H9 (cell line): ENCODE measurements at regions not wholly inside any gene's neighbourhood (a gene's known extent, or its start where the extent isn't known, plus 50 kb on each side); places are given as distances from the start of the nearest gene placed in this dataset.

Source experiments
- DNase-seq: peaks from one replicate; pipeline ENCODE4 v3.0.0-alpha.2; 2017
- H2AFZ ChIP-seq: one replicate; pipeline ENCODE4 v1.6.1; 2013; ENCODE audit warnings: mild to moderate bottlenecking, low read length, control low read depth, moderate library complexity
- H2AK5ac ChIP-seq: 2 replicates; pipeline ENCODE4 v1.6.1; 2013; ENCODE audit warnings: low read length, control low read depth, mixed read lengths; ENCODE audit not compliant: insufficient read length
- H2BK120ac ChIP-seq: one replicate; pipeline ENCODE4 v1.6.1; 2013; ENCODE audit warnings: low read depth, mild to moderate bottlenecking, low read length, control low read depth, inconsistent platforms; ENCODE audit not compliant: poor library complexity, severe bottlenecking
- H2BK12ac ChIP-seq: 2 replicates; pipeline ENCODE4 v1.6.1; 2013; ENCODE audit warnings: low read length, control low read depth, mixed read lengths, low read depth; ENCODE audit not compliant: insufficient read length
- H2BK15ac ChIP-seq: 2 replicates; pipeline ENCODE4 v1.6.1; 2013; ENCODE audit warnings: low read depth, low read length, control low read depth
- H2BK20ac ChIP-seq: one replicate; pipeline ENCODE4 v1.6.1; 2013; ENCODE audit warnings: low read depth, mild to moderate bottlenecking, low read length, control low read depth, inconsistent platforms; ENCODE audit not compliant: poor library complexity, severe bottlenecking
- H2BK5ac ChIP-seq: 2 replicates; pipeline ENCODE4 v1.6.1; 2013; ENCODE audit warnings: low read length, control low read depth, mixed read lengths; ENCODE audit not compliant: insufficient read length
- H3K14ac ChIP-seq: 2 replicates; pipeline ENCODE4 v1.6.1; 2013; ENCODE audit warnings: low read length, control low read depth; ENCODE audit not compliant: insufficient read depth
- H3K18ac ChIP-seq: 2 replicates; pipeline ENCODE4 v1.6.1; 2013; ENCODE audit warnings: low read depth, mild to moderate bottlenecking, mixed read lengths, low read length, control low read depth; ENCODE audit not compliant: insufficient read length
- H3K23ac ChIP-seq: 2 replicates; pipeline ENCODE4 v1.6.1; 2013; ENCODE audit warnings: low read length, control low read depth, mixed read lengths, low read depth; ENCODE audit not compliant: insufficient read length
- H3K23me2 ChIP-seq: 2 replicates; pipeline ENCODE4 v1.6.1; 2013; ENCODE audit warnings: low read depth, mild to moderate bottlenecking, mixed read lengths, low read length, control low read depth; ENCODE audit not compliant: insufficient read length, poor library complexity, severe bottlenecking
- H3K27ac ChIP-seq: 2 replicates; pipeline ENCODE4 v1.5.1; 2013; ENCODE audit warnings: low read length, control low read depth, mixed read lengths, low read depth; ENCODE audit not compliant: insufficient read length
- H3K27me3 ChIP-seq: 2 replicates; pipeline ENCODE4 v1.6.1; 2013; ENCODE audit warnings: low read length, control low read depth, inconsistent platforms; ENCODE audit not compliant: insufficient read depth
- H3K4ac ChIP-seq: 2 replicates; pipeline ENCODE4 v1.6.1; 2013; ENCODE audit warnings: low read depth, mild to moderate bottlenecking, control low read depth, inconsistent platforms, low read length, moderate library complexity
- H3K4me1 ChIP-seq: 2 replicates; pipeline ENCODE4 v1.6.1; 2013; ENCODE audit warnings: low read length, control low read depth, inconsistent platforms; ENCODE audit not compliant: insufficient read depth
- H3K4me2 ChIP-seq: 2 replicates; pipeline ENCODE4 v1.6.1; 2013; ENCODE audit warnings: low read length, control low read depth, mixed read lengths; ENCODE audit not compliant: insufficient read length, insufficient read depth
- H3K56ac ChIP-seq: 2 replicates; pipeline ENCODE4 v1.6.1; 2013; ENCODE audit warnings: low read depth, mild to moderate bottlenecking, mixed read lengths, low read length, control low read depth; ENCODE audit not compliant: insufficient read length
- H3K79me1 ChIP-seq: 2 replicates; pipeline ENCODE4 v1.6.1; 2013; ENCODE audit warnings: low read depth, mild to moderate bottlenecking, moderate library complexity, low read length, control low read depth, inconsistent platforms; ENCODE audit not compliant: insufficient read depth, poor library complexity, severe bottlenecking
- H3K79me2 ChIP-seq: 2 replicates; pipeline ENCODE4 v1.6.1; 2013; ENCODE audit warnings: low read length, control low read depth, inconsistent platforms; ENCODE audit not compliant: insufficient read depth
- H3K9ac ChIP-seq: 2 replicates; pipeline ENCODE4 v1.6.1; 2013; ENCODE audit warnings: low read length, control low read depth, mixed read lengths; ENCODE audit not compliant: insufficient read length; ENCODE audit errors: extremely low read depth
- H3K9me3 ChIP-seq: one replicate; pipeline ENCODE4 v1.6.1; 2013; ENCODE audit warnings: low read depth, low read length, inconsistent platforms; ENCODE audit not compliant: control insufficient read depth
- H3T11ph ChIP-seq: one replicate; pipeline ENCODE4 v1.6.1; 2013; ENCODE audit warnings: mild to moderate bottlenecking, low read length, control low read depth, inconsistent platforms
- H4K20me1 ChIP-seq: one replicate; pipeline ENCODE4 v1.6.1; 2013; ENCODE audit not compliant: control insufficient read depth, insufficient read length, insufficient read depth
- H4K5ac ChIP-seq: 2 replicates; pipeline ENCODE4 v1.6.1; 2013; ENCODE audit warnings: low read depth, mild to moderate bottlenecking, mixed read lengths, low read length, control low read depth; ENCODE audit not compliant: insufficient read length
- H4K8ac ChIP-seq: replicated peaks from 2 replicates; pipeline ENCODE4 v1.6.1; 2013; ENCODE audit warnings: low read length, control low read depth, mixed read lengths, low read depth; ENCODE audit not compliant: insufficient read length
- H4K91ac ChIP-seq: 2 replicates; pipeline ENCODE4 v1.6.1; 2013; ENCODE audit warnings: low read depth, mild to moderate bottlenecking, moderate library complexity, mixed read lengths, low read length, control low read depth; ENCODE audit not compliant: insufficient read length
- H3K27ac Mint-ChIP-seq, 3 experiments: 2 replicates in 2 of 3; 3 replicates in 1 of 3; pipeline ENCODE4 v1.8.0; 2020 to 2021; ENCODE audit warnings: mixed read lengths in 3 of 3, mild to moderate bottlenecking in 1 of 3, moderate library complexity in 1 of 3
- H3K27me3 Mint-ChIP-seq: 2 replicates; pipeline ENCODE4 v1.8.0; 2021; ENCODE audit warnings: low read depth, mild to moderate bottlenecking, moderate library complexity, mixed read lengths
- H3K36me3 Mint-ChIP-seq, 3 experiments: 2 replicates in 2 of 3; 3 replicates in 1 of 3; pipeline ENCODE4 v1.8.0; 2020 to 2021; ENCODE audit warnings: low read depth in 3 of 3, mixed read lengths in 3 of 3; ENCODE audit not compliant: insufficient read depth in 1 of 3
- H3K4me1 Mint-ChIP-seq, 2 experiments: 2 replicates each; pipeline ENCODE4 v1.8.0; 2020; ENCODE audit warnings: mixed read lengths in 2 of 2
- H3K4me3 Mint-ChIP-seq, 2 experiments: 2 replicates in 1 of 2; 3 replicates in 1 of 2; pipeline ENCODE4 v1.8.0; 2020 to 2021; ENCODE audit warnings: mild to moderate bottlenecking in 2 of 2, mixed read lengths in 2 of 2, moderate library complexity in 1 of 2
- H3K9me3 Mint-ChIP-seq, 2 experiments: 2 replicates in 1 of 2; 3 replicates in 1 of 2; pipeline ENCODE4 v1.8.0; 2020; ENCODE audit warnings: mild to moderate bottlenecking in 2 of 2, mixed read lengths in 2 of 2, moderate library complexity in 1 of 2
- CTCF ChIP-seq: fragments of 200-600 bp; sonication (generic); conservative IDR thresholded peaks from 3 replicates; pipeline ENCODE4 v1.8.0; 2021; ENCODE audit warnings: antibody characterized with exemption, mild to moderate bottlenecking

- H4K20me1 ChIP-seq: no peaks in the 10 kb centered on the region
- no peak overlapping the region for H2BK20ac ChIP-seq
- H4K91ac ChIP-seq: no peak overlapping the region
- no peaks in the 10 kb centered on the region for H3K9me3 ChIP-seq
- no peak overlapping the region for H3K27ac ChIP-seq
- Mint-ChIP-seq H3K27me3 (no peaks in the 10 kb centered on the region), H3K9me3 (no peaks in the 10 kb centered on the region), H3K27ac (peak overlapping the region in 1 of 3 experiments; percentile 69; a peak in 1 of 7 replicates), H3K4me3 (no peak overlapping the region), H3K36me3 (no peaks in the 10 kb centered on the region), H3K4me1 (peaks cover 0 to 3% of the 10 kb centered on the region in 2 experiments; a peak in 1 of 4 replicates)
- H3K79me1 ChIP-seq: no peaks in the 10 kb centered on the region
- H3T11ph ChIP-seq: no peak overlapping the region
- H3K4ac ChIP-seq: no peak overlapping the region
- H3K4me2 ChIP-seq: no peak overlapping the region
- no peak overlapping the region for H4K8ac ChIP-seq
- no peak overlapping the region for H2BK15ac ChIP-seq
- no peaks in the 10 kb centered on the region for H3K4me1 ChIP-seq
- no peak overlapping the region for H2AK5ac ChIP-seq
- H3K9ac ChIP-seq: no peak overlapping the region
- DNase-seq: no peak
- no peak overlapping the region for H2BK120ac ChIP-seq
- TF ChIP-seq CTCF: no peak
- H3K27me3 ChIP-seq: no peaks in the 10 kb centered on the region
- no peak overlapping the region for H3K18ac ChIP-seq
- H2AFZ ChIP-seq: no peak overlapping the region
- H3K56ac ChIP-seq: no peak overlapping the region
- H3K23me2 ChIP-seq: no peaks in the 10 kb centered on the region
- H3K79me2 ChIP-seq: no peaks in the 10 kb centered on the region
- no peak overlapping the region for H2BK5ac ChIP-seq
- H3K14ac ChIP-seq: no peak overlapping the region
- no peak overlapping the region for H3K23ac ChIP-seq
- H2BK12ac ChIP-seq: no peak overlapping the region
- no peak overlapping the region for H4K5ac ChIP-seq
Measured at GRCh38 chr9:73863924-73864323, 633.2 kb upstream of the RORB start.
